H1 (cell line): ENCODE measurements at regions not wholly inside any gene's neighbourhood (a gene's known extent, or its start where the extent isn't known, plus 50 kb on each side); places are given as distances from the start of the nearest gene placed in this dataset.

Source experiments
- CTCF ChIA-PET: fragments of 300-600 bp; sonication (Branson Sonifier 250); formaldehyde crosslinking; loops from one replicate; lab custom pipeline; 2021; ENCODE audit not compliant: partially characterized antibody; lab: Charles Lee
- POLR2A ChIA-PET: fragments of 300-600 bp; sonication (Branson Sonifier 250); formaldehyde crosslinking; loops from one replicate; lab custom pipeline; 2021; ENCODE audit warnings: inconsistent platforms; ENCODE audit not compliant: partially characterized antibody; lab: Charles Lee
- DNase-seq, 2 experiments: peaks; one replicate each; pipeline versions ENCODE4 v3.0.0 to v3.0.0-alpha.2; 2010 to 2022; ENCODE audit warnings: low spot score in 2 of 2, low read depth in 1 of 2, mixed read lengths in 1 of 2
- FAIRE-seq: peaks from 2 replicates; lab custom pipeline; 2011; peaks lifted over from hg19 to GRCh38; lab: Jason Lieb, UNC
- H2AFZ ChIP-seq: 2 replicates; pipeline ENCODE4 v1.8.1; 2012; ENCODE audit warnings: low read length, inconsistent platforms
- H2AK5ac ChIP-seq: 2 replicates; pipeline ENCODE4 v1.6.1; 2013; ENCODE audit warnings: low read depth, low read length
- H2BK120ac ChIP-seq: replicated peaks from 2 replicates; pipeline ENCODE3; 2013; ENCODE audit warnings: low read depth, low read length, inconsistent platforms
- H2BK12ac ChIP-seq: 2 replicates; pipeline ENCODE4 v1.6.1; 2013; ENCODE audit warnings: low read depth, low read length
- H2BK15ac ChIP-seq: 2 replicates; pipeline ENCODE4 v1.6.1; 2013; ENCODE audit warnings: low read length
- H2BK20ac ChIP-seq: 2 replicates; pipeline ENCODE4 v1.6.1; 2013; ENCODE audit warnings: low read length
- H2BK5ac ChIP-seq: 2 replicates; pipeline ENCODE4 v1.6.1; 2013; ENCODE audit warnings: low read depth, low read length
- H3K14ac ChIP-seq: 2 replicates; pipeline ENCODE4 v1.6.1; 2013; ENCODE audit warnings: inconsistent platforms; ENCODE audit not compliant: insufficient read length
- H3K18ac ChIP-seq: 2 replicates; pipeline ENCODE4 v1.6.1; 2013; ENCODE audit warnings: low read length; ENCODE audit errors: extremely low read depth
- H3K23ac ChIP-seq: 2 replicates; pipeline ENCODE4 v1.6.1; 2013; ENCODE audit warnings: inconsistent platforms; ENCODE audit not compliant: insufficient read length
- H3K23me2 ChIP-seq: 2 replicates; pipeline ENCODE4 v1.6.1; 2013; ENCODE audit warnings: low read depth, low read length
- H3K27ac ChIP-seq: 2 replicates; pipeline ENCODE4 v1.6.1; 2011; ENCODE audit warnings: low read depth, low read length, inconsistent platforms
- H3K27me3 ChIP-seq, 4 experiments: replicated peaks in 1 of 4; 1 replicate in 1 of 4; 2 replicates in 3 of 4; pipeline versions ENCODE4 v1.6.1 to v1.8.1; 2011 to 2013; ENCODE audit warnings: low read length in 3 of 4, mild to moderate bottlenecking in 3 of 4, inconsistent platforms in 2 of 4, mixed read lengths in 2 of 4, moderate library complexity in 1 of 4; ENCODE audit not compliant: control insufficient read depth in 3 of 4, insufficient read depth in 3 of 4; ENCODE audit errors: extremely low read depth in 1 of 4
- H3K36me3 ChIP-seq, 4 experiments: 2 replicates each; pipeline versions ENCODE4 v1.6.1 to v1.8.1; 2011 to 2013; ENCODE audit warnings: mild to moderate bottlenecking in 4 of 4, low read length in 3 of 4, moderate library complexity in 2 of 4, control low read depth in 1 of 4, inconsistent platforms in 1 of 4; ENCODE audit not compliant: insufficient read depth in 4 of 4, control insufficient read depth in 2 of 4
- H3K4ac ChIP-seq: replicated peaks from 2 replicates; pipeline ENCODE3; 2013; ENCODE audit warnings: low read length, low read depth, mixed read lengths, inconsistent platforms; ENCODE audit not compliant: insufficient read length
- H3K4me1 ChIP-seq, 4 experiments: replicated peaks in 1 of 4; 1 replicate in 1 of 4; 2 replicates in 3 of 4; pipeline versions ENCODE4 v1.6.1 to v1.8.1; 2011 to 2013; ENCODE audit warnings: low read length in 3 of 4, inconsistent platforms in 2 of 4, mixed read lengths in 1 of 4; ENCODE audit not compliant: insufficient read depth in 4 of 4, control insufficient read depth in 3 of 4
- H3K4me2 ChIP-seq, 2 experiments: 2 replicates each; pipeline versions ENCODE4 v1.6.1 to v1.8.1; 2011 to 2013; ENCODE audit warnings: low read depth in 2 of 2, low read length in 2 of 2, control low read depth in 1 of 2, inconsistent platforms in 1 of 2, mild to moderate bottlenecking in 1 of 2; ENCODE audit not compliant: insufficient read depth in 1 of 2
- H3K4me3 ChIP-seq, 4 experiments: fragments of 200-600, 300-600 bp in 1 of 4; sonication (generic), shearing (Covaris generic), sonication (Bioruptor Twin) in 1 of 4; 2 replicates each; pipeline versions ENCODE4 v1.5.1 to v1.8.1; 2011 to 2016; ENCODE audit warnings: low read length in 4 of 4, low read depth in 3 of 4, control low read depth in 2 of 4, inconsistent platforms in 2 of 4, mild to moderate bottlenecking in 2 of 4, mixed read lengths in 1 of 4, moderate library complexity in 1 of 4; ENCODE audit not compliant: insufficient read depth in 2 of 4; ENCODE audit errors: extremely low read depth in 1 of 4
- H3K56ac ChIP-seq: replicated peaks from 2 replicates; pipeline ENCODE3; 2013; ENCODE audit warnings: low read depth, mild to moderate bottlenecking, mixed read lengths, low read length, inconsistent platforms; ENCODE audit not compliant: insufficient read length
- H3K79me1 ChIP-seq: 2 replicates; pipeline ENCODE4 v1.6.1; 2013; ENCODE audit warnings: low read depth, low read length, control low read depth
- H3K79me2 ChIP-seq, 2 experiments: 2 replicates each; pipeline versions ENCODE4 v1.6.1 to v1.8.1; 2012 to 2013; ENCODE audit warnings: low read length in 2 of 2, mild to moderate bottlenecking in 2 of 2, inconsistent platforms in 1 of 2; ENCODE audit not compliant: insufficient read depth in 2 of 2, control insufficient read depth in 1 of 2
- H3K9ac ChIP-seq, 4 experiments: replicated peaks in 1 of 4; 1 replicate in 1 of 4; 2 replicates in 3 of 4; pipeline versions ENCODE4 v1.6.1 to v1.8.1; 2011 to 2013; ENCODE audit warnings: low read depth in 3 of 4, low read length in 3 of 4, control low read depth in 2 of 4, mild to moderate bottlenecking in 2 of 4, moderate library complexity in 2 of 4, inconsistent platforms in 1 of 4; ENCODE audit errors: extremely low read depth in 1 of 4
- H3K9me3 ChIP-seq, 2 experiments: 2 replicates each; pipeline versions ENCODE4 v1.6.1 to v1.8.1; 2012 to 2013; ENCODE audit warnings: mild to moderate bottlenecking in 2 of 2, moderate library complexity in 2 of 2, control low read depth in 1 of 2, inconsistent platforms in 1 of 2, low read depth in 1 of 2, low read length in 1 of 2, mixed read lengths in 1 of 2; ENCODE audit not compliant: insufficient read depth in 2 of 2
- H4K20me1 ChIP-seq, 2 experiments: replicated peaks in 1 of 2; 2 replicates each; pipeline versions ENCODE3 to v1.8.1; 2011 to 2013; ENCODE audit warnings: inconsistent platforms in 2 of 2, low read length in 2 of 2, mild to moderate bottlenecking in 1 of 2; ENCODE audit not compliant: insufficient read depth in 2 of 2, control insufficient read depth in 1 of 2
- H4K5ac ChIP-seq: 2 replicates; pipeline ENCODE4 v1.6.1; 2013; ENCODE audit warnings: low read length, low read depth, mixed read lengths, inconsistent platforms; ENCODE audit not compliant: insufficient read length
- H4K8ac ChIP-seq: 2 replicates; pipeline ENCODE4 v1.8.0; 2013; ENCODE audit warnings: mild to moderate bottlenecking, moderate library complexity, low read length, inconsistent platforms; ENCODE audit not compliant: insufficient read depth; ENCODE audit errors: extremely low read depth
- H4K91ac ChIP-seq: replicated peaks from 2 replicates; pipeline ENCODE3; 2013; ENCODE audit warnings: low read length, mixed read lengths, inconsistent platforms; ENCODE audit not compliant: insufficient read length
- BRCA1 ChIP-seq: IDR thresholded peaks from 2 replicates; pipeline ENCODE4 v1.6.1; 2012; ENCODE audit warnings: low read depth, low read length, improper control_type of control experiment
- CBX5 ChIP-seq: fragments of 300-800, 300-1000 bp; sonication (generic); IDR thresholded peaks from 2 replicates; pipeline ENCODE4 v1.7.1; 2016; ENCODE audit warnings: antibody characterized with exemption, low read length, low read depth
- CBX8 ChIP-seq: fragments of 300-800, 300-1000 bp; sonication (generic); IDR thresholded peaks from 2 replicates; pipeline ENCODE4 v1.7.1; 2016; ENCODE audit warnings: low read depth, low read length, borderline replicate concordance
- CEBPB ChIP-seq: IDR thresholded peaks from 2 replicates; pipeline ENCODE4 v1.6.1; 2012; ENCODE audit warnings: low read depth, low read length
- CTBP2 ChIP-seq: IDR thresholded peaks from 2 replicates; pipeline ENCODE4 v1.7.0; 2011; ENCODE audit warnings: borderline replicate concordance, mild to moderate bottlenecking, moderate library complexity, mixed read lengths, low read length; ENCODE audit not compliant: insufficient read depth, insufficient read length
- GTF2F1 ChIP-seq: IDR thresholded peaks from 2 replicates; pipeline ENCODE4 v1.6.1; 2012; ENCODE audit warnings: low read depth, low read length, improper control_type of control experiment, borderline replicate concordance
- MAX ChIP-seq: IDR thresholded peaks from 2 replicates; pipeline ENCODE4 v1.6.1; 2012; ENCODE audit warnings: inconsistent platforms
- POLR2A ChIP-seq, 2 experiments: IDR thresholded peaks; 1 replicate in 1 of 2; 2 replicates in 1 of 2; pipeline ENCODE4 v1.6.1; 2011; ENCODE audit warnings: low read depth in 2 of 2, low read length in 2 of 2, mild to moderate bottlenecking in 2 of 2; ENCODE audit errors: control extremely low read depth in 1 of 2
- RAD21 ChIP-seq, 2 experiments: IDR thresholded peaks in 1 of 2; conservative IDR thresholded peaks in 1 of 2; 2 replicates each; pipeline ENCODE4 v1.6.1; 2011; ENCODE audit warnings: low read depth in 2 of 2, low read length in 2 of 2, improper control_type of control experiment in 1 of 2, inconsistent platforms in 1 of 2, mild to moderate bottlenecking in 1 of 2, moderate library complexity in 1 of 2
- SP2 ChIP-seq: IDR thresholded peaks from 2 replicates; pipeline ENCODE4 v1.6.1; 2012; ENCODE audit warnings: mild to moderate bottlenecking, low read length, inconsistent platforms
- TBP ChIP-seq: IDR thresholded peaks from 2 replicates; pipeline ENCODE4 v1.6.1; 2011; ENCODE audit warnings: low read depth, low read length, improper control_type of control experiment
- WGBS, 2 experiments: shearing (Covaris generic) in 1 of 2; methylation state at CpG; one replicate each; pipeline versions ENCODE4 v1.1.6 to v1.1.7; 2013 to 2015; ENCODE audit warnings: low lambda C conversion rate in 2 of 2, mixed read lengths in 2 of 2, inconsistent platforms in 1 of 2, low coverage in 1 of 2, missing lambda C conversion rate in 1 of 2; ENCODE audit not compliant: insufficient replicate concordance in 2 of 2, insufficient coverage in 1 of 2, insufficient read length in 1 of 2; ENCODE audit errors: extremely low coverage in 1 of 2, missing lambda C conversion rate in 1 of 2; 5-methylcytosine and 5-hydroxymethylcytosine counted together

GRCh38 chr13:64071352-64071751 is 2655.7 kb upstream of the PCDH20 start:
- H4K5ac ChIP-seq, result no peak overlapping the region
- H2BK20ac ChIP-seq, result no peak overlapping the region
- H3K79me2 ChIP-seq, result no peaks in the 10 kb centered on the region
- no peak overlapping the region for H3K14ac ChIP-seq
- no peak overlapping the region for H3K4ac ChIP-seq
- H2BK5ac ChIP-seq, result no peak overlapping the region
- H3K23ac ChIP-seq, result no peak overlapping the region
- no peak overlapping the region for H2AFZ ChIP-seq
- TF ChIP-seq CTBP2 (no peak), TBP (no peak), CBX8 (no peak), CBX5 (no peak), CEBPB (no peak), RAD21 (IDR thresholded peaks at IDR 0.05 in 1 of 2, conservative IDR thresholded peaks at IDR 0.05 in 1 of 2; ENCODE audit: low read depth in 2 of 2, low read length in 2 of 2) (no peak), POLR2A (IDR thresholded peaks at IDR 0.05; ENCODE audit: control extremely low read depth in 1 of 2, low read depth in 2 of 2, low read length in 2 of 2) (no peak), MAX (no peak), BRCA1 (no peak), GTF2F1 (no peak), SP2 (no peak)
- CTCF ChIA-PET, result no interaction called here
- H2BK12ac ChIP-seq, result no peak overlapping the region
- H3K9me3 ChIP-seq, result no peaks in the 10 kb centered on the region
- POLR2A ChIA-PET, result no interaction called here
- 90% methylated on average over 1 of the region's 1 CpG; no CpG with 5 or more reads in 1 of the 2 experiments for WGBS, 2 experiments
- H3K23me2 ChIP-seq, result no peaks in the 10 kb centered on the region
- no peak overlapping the region for H2BK15ac ChIP-seq
- H3K27me3 ChIP-seq, result no peaks in the 10 kb centered on the region
- no peak overlapping the region for H4K91ac ChIP-seq
- no peak for FAIRE-seq
- no peak overlapping the region for H4K8ac ChIP-seq
- no peaks in the 10 kb centered on the region for H3K79me1 ChIP-seq
- H3K56ac ChIP-seq, result no peak overlapping the region
- no peak overlapping the region for H3K4me2 ChIP-seq
- no peak overlapping the region for H3K18ac ChIP-seq
- no peaks in the 10 kb centered on the region for H3K36me3 ChIP-seq
- no peak overlapping the region for H3K27ac ChIP-seq
- no peak overlapping the region for H2AK5ac ChIP-seq
- H4K20me1 ChIP-seq, result no peaks in the 10 kb centered on the region
- no peak overlapping the region for H3K9ac ChIP-seq
- H3K4me1 ChIP-seq, result no peaks in the 10 kb centered on the region
- DNase-seq, result no peak
- no peak overlapping the region for H3K4me3 ChIP-seq
- H2BK120ac ChIP-seq, result no peak overlapping the region
